Activated gamma-delta T cell treated with anti-CD3 and anti-CD28 coated beads, Interleukin-2, amount 50 U/mL, for 16 hours (primary cell): ENCODE measurements at regions not wholly inside any gene's neighbourhood (a gene's known extent, or its start where the extent isn't known, plus 50 kb on each side); places are given as distances from the start of the nearest gene placed in this dataset.
"Not testable (repeated sequence)": the region's sequence is repeated elsewhere in the genome, so short reads cannot be mapped to it uniquely, and the experiment has no call there.

Experiments used
- DNase-seq: peaks from one replicate; pipeline ENCODE4 v3.0.0-alpha.2; 2020; ENCODE audit warnings: low read depth

- no peak for DNase-seq
These were observed 141.2 kb upstream of the ATXN1 start for GRCh38 chr6:16902502-16902901.

- no peak for DNase-seq
These were observed 140.5 kb upstream of the ATXN1 start for GRCh38 chr6:16901782-16902181.

- no peak for DNase-seq
These were observed 140.0 kb upstream of the ATXN1 start for GRCh38 chr6:16901306-16901705.

GRCh38 chr6:16898640-16899396 lies 137.6 kb upstream of the ATXN1 start:
- DNase-seq, result no peak

GRCh38 chr6:16897669-16898068 lies 136.4 kb upstream of the ATXN1 start:
- DNase-seq, result no peak

- no peak for DNase-seq
These were observed 133.0 kb upstream of the ATXN1 start for GRCh38 chr6:16894301-16894700.

GRCh38 chr6:16891110-16891509 lies 129.8 kb upstream of the ATXN1 start:
- DNase-seq, result not testable (repeated sequence)

GRCh38 chr6:16885411-16886160 lies 124.3 kb upstream of the ATXN1 start:
- DNase-seq, result no peak

- DNase-seq, result no peak
These were observed 123.3 kb upstream of the ATXN1 start for GRCh38 chr6:16884526-16884925.

GRCh38 chr6:16883414-16883813 lies 122.2 kb upstream of the ATXN1 start:
- DNase-seq, result no peak

GRCh38 chr6:16882230-16882629 lies 121.0 kb upstream of the ATXN1 start:
- DNase-seq, result no peak

- not testable (repeated sequence) for DNase-seq
These were observed 115.6 kb upstream of the ATXN1 start for GRCh38 chr6:16876852-16877251.

GRCh38 chr6:16876201-16876600 lies 114.9 kb upstream of the ATXN1 start:
- no peak for DNase-seq

GRCh38 chr6:16873698-16874097 lies 112.4 kb upstream of the ATXN1 start:
- no peak for DNase-seq

GRCh38 chr6:16872543-16873235 lies 111.4 kb upstream of the ATXN1 start:
- no peak for DNase-seq

- DNase-seq, result no peak
These were observed 109.8 kb upstream of the ATXN1 start for GRCh38 chr6:16871047-16871446.

- no peak for DNase-seq
These were observed 107.7 kb upstream of the ATXN1 start for GRCh38 chr6:16868968-16869367.

GRCh38 chr6:16857969-16858592 lies 96.8 kb upstream of the ATXN1 start:
- DNase-seq, result no peak

GRCh38 chr6:16855460-16855859 lies 94.2 kb upstream of the ATXN1 start:
- no peak for DNase-seq

GRCh38 chr6:16854986-16855385 lies 93.7 kb upstream of the ATXN1 start:
- no peak for DNase-seq

- no peak for DNase-seq
These were observed 91.4 kb upstream of the ATXN1 start for GRCh38 chr6:16852671-16853070.

- DNase-seq, result no peak
These were observed 90.5 kb upstream of the ATXN1 start for GRCh38 chr6:16851758-16852157.
